HG03432 (cell line): ENCODE measurements at regions not wholly inside any gene's neighbourhood (a gene's known extent, or its start where the extent isn't known, plus 50 kb on each side); places are given as distances from the start of the nearest gene placed in this dataset.

ENCODE experiments used
- ATAC-seq: cut with Tn5 transposase; IDR thresholded peaks from one replicate; pipeline ENCODE4 v1.9.1; 2021; ENCODE audit warnings: mild to moderate bottlenecking, moderate library complexity; ENCODE audit not compliant: unreplicated experiment

DNA sequence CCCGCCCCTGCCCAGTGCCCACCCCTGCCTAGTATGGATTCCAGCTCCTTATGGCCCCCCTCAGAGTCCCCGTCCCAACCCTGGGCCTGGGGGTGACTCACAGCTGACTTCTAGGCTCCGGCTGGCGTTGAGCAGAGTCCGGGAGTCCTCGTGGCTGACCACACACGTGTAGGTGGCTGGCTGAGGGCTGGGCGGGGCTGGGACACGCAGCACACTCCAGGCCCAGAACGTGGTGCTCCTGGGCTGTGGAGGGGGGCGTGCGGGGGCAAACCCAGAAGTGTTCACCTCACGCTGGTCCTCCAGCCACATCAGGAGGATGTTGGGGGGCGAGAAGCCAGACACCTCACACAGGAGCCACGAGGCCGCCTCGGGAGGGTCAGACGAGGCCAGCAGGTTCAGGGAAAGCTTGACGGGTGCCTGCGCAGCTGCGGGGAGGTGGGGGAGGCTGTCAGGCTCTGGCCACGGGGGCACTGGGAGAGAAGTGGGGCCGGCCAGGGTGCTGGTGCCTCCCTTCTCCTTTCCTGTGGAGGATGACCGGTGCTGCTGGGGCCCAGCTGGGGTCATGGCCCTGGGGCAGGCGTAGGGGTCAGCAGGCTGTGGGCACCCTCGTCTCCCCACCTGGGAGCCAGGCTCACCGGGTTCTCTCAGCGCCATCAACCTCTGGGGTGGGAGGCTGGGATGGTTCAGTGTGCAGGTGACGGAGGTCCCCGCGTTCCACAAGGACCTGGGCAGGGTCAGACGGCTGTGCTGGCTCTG is 314.1 kb downstream of the TMEM121 start:
- ATAC-seq = no peak

DNA sequence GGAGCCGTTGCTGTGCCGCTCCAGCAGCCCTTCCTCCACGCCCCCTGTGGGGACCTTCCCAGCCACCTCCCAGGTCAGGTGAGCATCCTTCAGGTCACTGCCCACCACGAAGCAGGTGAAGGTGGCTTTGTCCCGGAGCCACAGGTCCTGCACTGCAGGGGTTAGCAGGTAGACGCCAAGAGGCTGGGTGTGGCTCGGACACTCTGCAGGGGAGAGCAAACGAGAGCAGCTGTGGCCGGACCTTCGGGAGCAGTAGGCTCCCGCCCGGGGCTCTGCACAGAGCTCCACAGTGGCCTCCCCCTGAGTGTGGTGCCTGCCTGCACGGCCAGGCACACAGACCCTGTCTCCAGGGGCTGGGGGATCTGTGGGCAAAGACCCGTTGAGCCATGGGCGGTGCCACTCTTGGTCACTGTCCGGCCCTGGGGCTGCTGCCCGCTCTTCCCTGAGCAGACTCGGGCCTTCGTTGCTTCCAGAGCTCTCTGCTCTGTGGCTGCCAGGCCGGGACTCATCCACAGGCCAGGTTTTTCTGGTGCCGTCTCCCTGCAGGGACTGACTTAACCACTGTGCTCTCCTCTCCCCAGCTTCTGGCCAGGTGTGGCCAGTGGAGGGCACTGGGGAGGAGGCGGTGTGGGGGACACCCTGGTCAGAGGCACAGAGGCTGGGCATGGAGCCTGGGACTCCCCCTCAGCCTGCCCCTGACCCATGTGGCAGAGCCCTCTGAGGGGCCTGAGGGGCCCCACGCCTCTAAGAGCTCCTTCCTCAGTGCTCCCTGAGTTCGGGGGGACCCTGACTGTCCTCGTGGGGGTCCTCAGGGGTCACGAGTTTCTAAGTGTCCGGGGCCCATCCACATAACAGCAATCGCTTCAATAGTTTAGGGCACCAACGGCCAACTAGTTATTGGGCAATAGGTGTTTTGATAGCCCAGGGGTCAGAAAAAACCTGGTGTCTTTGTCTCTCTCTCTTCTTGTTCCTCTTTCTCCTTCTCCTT is 314.9 kb downstream of the TMEM121 start:
- ATAC-seq = no peak

DNA sequence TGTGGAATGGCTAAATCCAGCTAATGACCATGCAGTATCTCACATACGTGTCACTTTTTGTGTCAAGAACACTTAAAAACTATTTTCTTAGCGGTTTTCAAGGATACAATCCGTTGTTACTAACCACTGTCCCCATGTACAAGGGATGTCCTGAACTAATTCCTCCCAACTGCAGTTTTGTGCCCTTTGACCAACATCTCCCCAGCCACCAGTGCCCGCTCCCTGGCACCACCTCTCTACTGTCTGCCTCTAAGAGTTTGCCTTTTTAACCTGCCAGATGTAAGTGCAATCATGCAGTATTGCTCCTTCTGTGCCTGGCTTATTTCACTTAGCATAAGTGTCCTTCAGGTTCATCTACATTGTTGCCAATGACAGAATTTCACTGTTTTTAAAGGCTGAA is 315.7 kb downstream of the TMEM121 start:
- no peak for ATAC-seq

DNA sequence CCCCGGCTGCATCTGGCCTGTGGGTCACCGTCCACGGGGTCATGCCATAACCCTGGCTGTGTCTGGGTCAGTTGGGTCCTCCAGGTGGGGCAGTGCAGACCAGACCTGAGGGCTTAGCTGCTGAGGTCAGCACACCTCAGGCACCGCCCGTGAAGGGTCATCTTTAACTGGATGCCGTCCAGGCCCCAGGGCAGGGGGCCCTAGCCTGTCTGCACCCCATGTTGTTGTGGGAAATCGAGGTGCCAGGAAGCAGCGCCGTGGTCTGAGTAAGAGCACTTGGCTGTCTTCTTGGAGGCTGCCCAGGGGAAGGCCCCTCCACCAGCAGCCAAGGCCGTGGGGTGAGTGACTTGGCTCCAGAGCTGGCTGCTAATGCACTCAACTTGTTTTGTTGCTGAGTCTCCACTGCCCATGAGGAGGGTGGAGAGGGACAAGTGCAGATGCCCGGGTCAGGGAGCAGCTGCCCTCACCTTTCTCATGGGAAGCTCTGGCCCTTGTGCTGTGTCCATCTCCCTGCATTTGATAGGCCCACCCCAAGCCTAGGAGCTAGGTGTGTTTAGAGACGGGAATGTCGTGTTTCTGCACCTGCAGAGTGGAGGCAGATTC is 317.2 kb downstream of the TMEM121 start:
- ATAC-seq = no peak

DNA sequence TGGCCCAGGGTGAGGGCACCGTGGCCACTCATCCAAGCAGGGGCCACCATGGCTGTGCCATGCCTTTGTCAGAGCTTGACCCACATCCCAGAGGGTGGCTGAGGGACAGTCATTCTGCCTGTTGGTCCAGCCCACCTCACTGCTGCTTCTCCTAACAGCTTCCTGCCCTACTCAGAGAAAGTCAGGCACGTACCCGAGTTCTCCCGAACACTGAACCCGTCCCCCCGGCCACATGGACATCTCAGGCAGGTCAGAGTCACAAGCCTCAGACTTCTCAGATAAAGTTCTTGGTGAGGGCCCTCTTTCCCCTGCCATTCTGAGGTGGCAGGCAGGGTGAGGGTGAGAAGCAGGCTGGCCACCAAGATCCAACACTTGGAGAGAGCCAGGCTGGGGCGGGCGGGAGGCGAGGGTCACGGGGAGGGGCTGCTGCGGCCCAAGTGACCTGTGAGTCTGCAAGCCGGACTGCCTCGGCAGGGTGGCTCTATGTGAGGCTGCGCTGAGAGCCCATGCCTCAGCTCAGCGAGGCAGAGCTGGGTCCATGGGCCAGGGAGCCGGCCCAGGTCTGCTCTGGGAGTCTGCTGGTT is 317.8 kb downstream of the TMEM121 start:
- no peak for ATAC-seq

DNA sequence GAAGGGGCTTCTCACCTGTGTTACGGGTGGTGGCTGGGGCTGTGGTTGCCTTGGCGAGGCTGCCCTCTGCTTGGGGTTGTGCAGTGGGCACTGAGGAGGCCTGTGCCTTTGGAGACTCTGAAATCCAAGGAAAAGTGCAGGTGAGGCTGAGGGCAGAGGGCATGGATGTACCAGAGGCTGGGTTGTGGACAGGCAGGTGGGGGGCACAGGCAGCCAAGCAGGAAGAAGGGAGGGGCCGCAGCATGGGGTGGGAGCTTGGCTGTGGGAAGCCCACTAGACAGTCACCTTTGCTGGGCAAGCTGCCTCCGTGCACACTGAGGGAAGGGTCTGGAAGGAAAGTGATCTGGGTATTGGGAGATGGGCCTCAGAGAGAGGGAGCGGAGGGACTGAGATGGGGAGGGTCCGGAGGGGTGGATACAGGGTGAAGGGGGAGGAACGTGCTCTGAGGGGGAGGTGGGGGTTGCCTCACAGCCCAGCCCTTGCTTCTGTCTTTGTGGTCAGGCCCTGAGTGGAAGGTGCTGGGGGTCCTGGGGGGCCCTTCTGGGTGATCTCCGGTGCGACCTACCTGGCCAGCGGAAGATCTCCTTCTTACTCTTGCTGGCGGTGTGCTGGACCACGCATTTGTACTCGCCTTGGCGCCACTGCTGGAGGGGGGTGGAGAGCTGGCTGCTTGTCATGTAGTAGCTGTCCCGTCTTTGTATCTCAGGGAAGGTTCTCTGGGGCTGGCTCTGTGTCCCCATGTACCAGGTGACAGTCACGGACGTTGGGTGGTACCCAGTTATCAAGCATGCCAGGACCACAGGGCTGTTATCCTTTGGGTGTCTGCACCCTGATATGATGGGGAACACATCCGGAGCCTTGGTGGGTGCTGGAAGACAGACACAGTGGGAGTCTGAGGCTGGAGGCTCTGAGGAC is 318.7 kb downstream of the TMEM121 start:
- ATAC-seq = no peak

DNA sequence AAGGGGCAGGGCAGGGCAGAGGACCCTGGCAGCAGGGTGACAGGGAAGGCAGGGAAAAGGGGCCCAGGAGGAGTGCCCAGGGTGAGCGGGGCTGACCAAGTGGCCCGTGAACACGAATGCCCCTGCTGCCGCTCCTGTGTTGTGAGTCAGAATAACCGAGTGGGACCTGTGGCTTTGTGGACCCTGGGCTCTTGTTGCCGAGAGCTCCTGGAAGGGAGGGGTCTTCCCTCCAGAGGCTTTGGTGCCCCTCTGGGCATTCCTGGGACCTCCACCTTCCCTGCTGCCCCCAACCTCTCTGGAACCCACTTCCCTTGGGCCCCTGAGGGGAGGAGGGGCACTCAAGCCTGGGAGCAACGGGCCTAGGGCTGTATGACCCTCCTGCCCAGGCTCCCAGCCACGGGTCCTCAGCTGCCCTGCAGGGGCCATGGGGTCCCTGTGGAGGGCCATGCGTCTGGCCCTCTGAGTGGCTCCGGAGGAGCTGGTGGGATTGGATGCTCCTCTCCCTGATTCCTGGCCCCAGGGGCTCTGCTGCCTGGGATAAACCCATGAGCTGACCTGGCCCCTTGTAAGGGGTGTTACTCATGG is 319.4 kb downstream of the TMEM121 start:
- ATAC-seq = no peak

DNA sequence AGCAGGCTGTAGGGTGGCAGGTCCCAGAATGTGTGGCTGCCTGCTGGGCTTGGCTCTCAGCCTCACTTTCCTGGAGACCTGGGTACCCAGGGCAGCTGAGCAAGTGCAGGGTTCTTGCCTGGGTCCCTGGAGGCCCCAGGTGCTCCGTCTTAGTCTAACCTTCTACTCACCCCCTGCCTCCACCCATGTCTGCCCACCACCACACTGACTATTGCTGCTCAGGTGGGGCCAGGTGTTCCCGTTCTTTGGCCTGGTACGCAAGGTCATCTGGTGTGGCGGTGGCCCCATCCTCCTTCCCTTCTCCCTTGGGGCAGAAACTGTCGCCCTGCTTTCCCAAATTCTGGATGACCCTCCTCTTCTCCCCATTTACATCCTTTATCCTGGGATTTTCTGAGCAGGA is 319.9 kb downstream of the TMEM121 start:
- no peak for ATAC-seq

DNA sequence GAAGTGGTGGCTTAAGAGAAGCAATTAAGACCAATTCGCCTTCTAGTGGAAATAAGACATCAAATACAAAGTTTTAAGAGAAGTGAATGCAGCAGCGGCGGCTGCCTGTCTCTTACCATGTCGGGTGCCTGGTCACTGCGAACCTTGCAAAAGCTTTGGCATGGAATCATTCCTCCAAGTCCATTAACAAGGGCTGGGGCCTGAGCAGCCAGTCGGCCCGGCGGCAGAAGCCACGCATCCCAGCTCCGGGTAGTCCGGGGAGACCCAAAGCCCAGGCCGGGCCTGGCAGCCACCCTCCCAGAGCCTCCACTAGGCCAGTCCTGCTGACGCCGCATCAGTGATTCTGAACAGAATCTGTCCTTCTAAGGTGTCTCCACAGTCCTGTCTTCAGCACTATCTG is 321.0 kb downstream of the TMEM121 start:
- ATAC-seq = no peak

DNA sequence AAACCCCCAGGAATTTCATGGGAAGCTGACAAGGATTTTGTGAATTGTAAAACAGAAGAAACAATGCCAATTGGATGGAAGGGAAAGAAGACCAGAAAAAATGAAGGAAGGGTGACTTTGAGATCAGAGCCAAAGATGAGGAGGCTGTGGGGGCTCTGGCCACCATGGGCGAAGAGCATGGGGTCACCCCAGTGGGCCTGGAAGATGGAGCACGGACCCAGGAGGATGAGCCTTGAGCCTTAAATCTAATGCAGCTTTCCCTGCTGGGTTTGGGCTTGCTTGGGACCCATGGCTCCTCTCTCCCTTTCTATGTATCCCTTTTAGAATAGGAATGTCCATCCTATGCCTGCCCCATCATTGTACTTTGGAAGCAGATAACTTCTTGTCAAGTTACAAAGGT is 322.2 kb downstream of the TMEM121 start:
- no peak for ATAC-seq

DNA sequence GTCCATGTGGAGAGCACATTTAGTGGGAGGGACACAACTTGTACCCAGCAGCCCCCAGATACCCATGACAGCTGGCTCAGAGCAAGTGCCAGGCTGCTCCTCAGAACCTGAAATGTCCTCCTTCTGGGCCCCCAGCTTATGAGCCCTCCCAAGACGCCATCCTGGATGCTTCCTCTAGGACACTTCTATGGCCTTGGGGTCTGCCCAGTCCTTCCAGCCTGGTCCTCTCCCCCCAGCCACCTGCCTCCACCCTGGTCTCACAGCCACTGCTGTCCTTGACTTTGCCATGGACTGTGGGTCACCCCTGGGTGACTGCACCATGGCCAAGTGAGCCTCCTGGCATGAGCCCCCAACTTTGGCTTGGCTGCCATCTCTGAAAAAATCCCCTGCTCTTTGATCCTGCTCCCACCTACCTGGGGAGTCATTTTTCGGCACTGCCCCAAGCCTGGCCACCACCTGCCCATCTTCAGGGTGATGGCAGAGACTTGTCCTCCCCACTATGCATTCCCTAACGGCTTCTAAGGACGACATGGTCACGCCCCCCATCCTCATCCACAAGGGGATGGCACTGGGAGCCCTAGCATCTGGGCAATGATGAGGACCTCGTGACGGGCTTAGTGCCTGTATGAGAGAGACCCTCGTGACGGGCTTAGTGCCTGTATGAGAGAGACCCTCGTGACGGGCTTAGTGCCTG is 323.7 kb downstream of the TMEM121 start:
- no peak for ATAC-seq

DNA sequence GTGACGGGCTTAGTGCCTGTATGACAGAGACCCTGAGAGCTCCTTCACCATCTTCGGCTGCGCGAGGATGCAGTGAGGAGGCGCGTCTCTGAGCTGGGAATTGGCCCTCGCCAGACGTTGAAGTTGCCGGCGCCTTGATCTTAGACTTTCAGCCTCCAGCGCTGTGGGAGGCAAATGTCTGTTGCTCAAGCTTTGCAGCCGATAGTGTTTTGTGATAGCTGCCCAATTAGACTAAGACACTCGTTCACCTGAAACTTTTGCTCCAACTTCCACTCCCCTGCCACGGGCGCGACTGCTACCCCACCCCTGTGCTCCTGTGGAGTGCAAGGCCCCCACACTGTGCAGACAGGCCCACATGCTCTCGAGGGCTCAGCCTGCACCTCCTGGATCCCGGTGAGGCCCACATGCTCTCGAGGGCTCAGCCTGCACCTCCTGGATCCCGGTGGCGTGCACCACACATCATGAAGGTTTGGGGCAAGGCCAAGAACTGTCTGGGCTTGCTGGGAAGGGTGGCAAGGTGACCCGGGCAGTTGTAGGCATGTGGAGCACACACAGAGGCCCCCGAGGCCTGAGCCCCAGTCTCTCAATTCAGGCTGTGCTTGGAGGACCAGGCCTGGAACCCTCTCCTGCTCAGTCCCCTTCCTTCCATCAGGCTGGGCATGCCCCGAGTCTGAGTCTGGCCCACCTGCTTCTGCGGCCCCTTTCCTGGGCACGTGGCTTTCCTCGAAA is 324.6 kb downstream of the TMEM121 start:
- no peak for ATAC-seq

DNA sequence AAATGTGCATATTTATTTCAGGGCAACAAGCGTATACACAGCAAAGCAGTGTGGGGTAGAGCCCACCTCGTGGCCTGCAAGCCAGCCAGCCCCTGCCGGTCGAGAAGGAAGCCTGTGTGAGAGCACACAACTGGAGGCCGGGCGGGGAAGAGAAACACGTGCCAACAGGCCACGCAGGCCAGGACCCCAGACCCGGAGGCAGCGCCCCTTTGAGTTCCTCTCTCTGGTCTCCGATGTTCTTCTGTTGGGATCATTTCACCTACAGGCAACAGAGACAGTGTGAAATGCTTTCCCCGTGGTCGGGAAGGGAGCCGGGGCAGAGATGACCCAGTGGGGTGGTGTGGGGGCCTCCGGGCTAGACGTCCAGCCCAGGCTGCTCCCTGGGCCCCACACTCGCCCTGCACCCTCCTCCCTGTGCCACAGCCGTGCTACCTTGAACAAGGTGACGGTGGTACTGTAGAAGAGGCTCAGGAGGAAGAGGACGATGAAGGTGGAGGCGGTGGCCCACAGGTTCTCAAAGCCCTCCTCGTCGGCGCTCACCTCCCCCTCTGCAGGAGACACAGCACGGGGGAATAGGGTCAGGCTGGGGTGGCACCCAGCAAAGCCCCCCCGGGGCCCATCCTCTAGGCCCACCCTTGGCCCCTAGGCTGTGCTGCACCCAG is 325.5 kb downstream of the TMEM121 start:
- no peak for ATAC-seq

DNA sequence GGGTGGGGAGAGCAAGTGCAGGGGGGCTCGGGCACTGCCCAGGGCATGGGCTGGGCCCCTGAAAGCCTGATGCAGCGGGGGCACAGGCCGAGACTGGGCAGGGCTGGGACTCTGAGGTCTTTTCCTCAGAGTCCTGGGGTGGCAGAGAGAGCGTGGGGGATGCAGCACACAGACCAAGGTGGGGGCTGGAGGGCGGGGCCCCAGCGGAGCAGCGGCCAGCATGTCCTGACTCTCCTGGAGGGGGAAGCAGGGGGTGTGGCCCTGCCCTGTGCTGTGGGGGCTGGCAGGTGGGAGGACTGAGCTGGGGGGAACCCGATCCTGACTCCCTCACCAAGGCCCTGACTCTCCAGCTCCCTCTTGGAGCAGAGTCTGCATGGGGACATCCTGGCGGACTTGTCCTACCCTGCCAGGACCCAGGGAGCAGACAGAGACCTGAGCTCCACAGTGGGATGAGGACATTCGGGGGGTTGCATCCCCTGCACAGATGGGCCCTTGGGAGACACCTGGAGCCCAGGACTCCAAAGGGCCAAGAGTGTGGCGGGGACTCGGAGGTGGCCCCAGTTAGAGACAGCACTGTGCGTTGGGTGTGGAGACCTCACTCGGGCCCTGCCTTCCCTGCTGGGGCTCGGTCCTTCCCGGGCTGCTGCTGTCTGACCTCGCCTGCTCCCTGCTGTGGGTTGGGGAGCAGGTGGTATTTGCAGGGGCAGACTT is 326.1 kb downstream of the TMEM121 start:
- no peak for ATAC-seq

DNA sequence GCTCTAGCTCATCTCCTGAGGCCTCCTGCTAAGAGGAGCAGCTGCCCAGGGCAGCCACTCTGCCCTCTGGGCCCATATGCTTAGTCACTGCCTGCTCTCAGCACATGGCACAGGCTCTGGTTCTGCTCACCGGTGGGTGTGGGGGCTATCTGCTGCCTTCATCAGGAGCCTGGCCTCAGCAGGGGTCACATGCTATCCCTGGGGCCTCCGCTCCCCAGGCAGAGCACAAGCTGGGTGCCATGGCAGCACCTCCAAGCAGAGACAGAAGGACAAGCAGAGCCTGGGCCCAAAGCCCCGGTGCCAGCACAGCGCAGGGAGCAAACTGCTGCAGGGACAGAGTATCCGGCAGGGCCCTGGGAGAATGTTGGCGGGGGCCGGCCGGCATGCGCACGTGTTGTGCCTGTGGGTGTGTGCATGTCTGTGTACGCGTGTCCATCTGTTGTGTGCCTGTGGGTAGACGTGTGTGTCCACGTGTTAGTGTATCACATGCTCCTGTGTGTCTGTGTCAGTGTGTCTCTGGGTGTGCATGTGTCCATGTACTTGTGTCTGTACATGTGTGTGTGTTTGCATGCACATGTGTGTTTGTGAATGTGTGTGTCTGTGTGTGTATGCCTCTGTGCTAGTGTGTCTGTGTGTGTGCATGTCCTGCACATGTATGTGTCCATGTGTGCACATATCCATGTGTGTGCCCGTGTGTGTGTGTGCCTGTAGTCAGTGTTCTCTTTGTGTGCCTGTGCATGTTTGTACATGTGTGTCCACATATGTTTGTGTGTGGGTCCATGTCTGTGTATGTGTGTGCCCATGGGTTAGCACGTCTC is 326.9 kb downstream of the TMEM121 start:
- no peak for ATAC-seq

DNA sequence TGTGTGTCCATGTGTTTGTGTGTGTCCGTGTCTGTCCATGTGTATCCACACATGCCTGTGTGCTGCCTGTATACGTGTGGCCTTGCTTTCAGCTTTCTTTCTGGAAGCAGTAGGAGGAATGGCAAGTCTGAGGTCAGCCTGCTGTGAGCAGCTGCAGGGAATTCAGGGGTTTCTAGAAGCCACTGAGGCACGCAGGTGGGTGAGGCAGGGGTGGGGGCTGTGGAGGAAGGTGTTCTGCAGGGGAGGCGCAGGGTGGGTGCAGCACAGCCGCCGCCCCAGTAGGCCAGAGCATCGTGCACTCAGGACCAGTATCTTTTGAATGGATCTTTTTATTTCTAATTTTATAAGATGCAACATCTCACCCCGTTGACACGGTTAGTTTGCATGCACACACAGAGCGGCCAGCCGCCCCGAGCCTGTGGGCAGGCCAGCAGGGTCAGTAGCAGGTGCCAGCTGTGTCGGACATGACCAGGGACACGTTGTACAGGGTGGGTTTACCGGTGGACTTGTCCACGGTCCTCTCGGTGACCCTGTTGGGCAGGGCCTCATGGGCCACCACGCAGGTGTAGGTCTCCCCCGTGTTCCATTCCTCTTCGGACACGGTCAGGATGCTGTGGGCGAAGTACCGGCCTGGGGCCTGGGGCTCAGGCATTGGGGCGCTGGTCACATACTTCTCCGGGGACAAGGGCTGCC is 327.7 kb downstream of the TMEM121 start:
- no peak for ATAC-seq
